ENCODE measurements at regions not wholly inside any gene's neighbourhood (a gene's known extent, or its start where the extent isn't known, plus 50 kb on each side); places are given as distances from the start of the nearest gene placed in this dataset.

- no peak overlapping the region for H3K4me3 ChIP-seq (ENCODE audit: low read length in 3 of 3)
- no peaks in the 10 kb centered on the region for H3K9me3 ChIP-seq (ENCODE audit: control insufficient read depth in 3 of 3, low read length in 3 of 3)
- no peak overlapping the region for H3K27ac ChIP-seq (ENCODE audit: low read depth, low read length)
- H3K4me1 ChIP-seq (ENCODE audit: control insufficient read depth in 3 of 3, insufficient read depth in 3 of 3, low read length in 3 of 3) = no peaks in the 10 kb centered on the region
- no peaks in the 10 kb centered on the region for H3K27me3 ChIP-seq (ENCODE audit: control insufficient read depth in 3 of 3, insufficient read depth in 3 of 3, low read length in 3 of 3)
- no peaks in the 10 kb centered on the region for H3K36me3 ChIP-seq (ENCODE audit: control insufficient read depth in 3 of 3, insufficient read depth in 3 of 3, low read length in 3 of 3)
- H3K9ac ChIP-seq (ENCODE audit: low read depth in 1 of 3, low read length in 3 of 3) = no peak overlapping the region
These were observed 328.4 kb upstream of the GNAI1 start for GRCh38 chr7:79806161-79806734.

DNA sequence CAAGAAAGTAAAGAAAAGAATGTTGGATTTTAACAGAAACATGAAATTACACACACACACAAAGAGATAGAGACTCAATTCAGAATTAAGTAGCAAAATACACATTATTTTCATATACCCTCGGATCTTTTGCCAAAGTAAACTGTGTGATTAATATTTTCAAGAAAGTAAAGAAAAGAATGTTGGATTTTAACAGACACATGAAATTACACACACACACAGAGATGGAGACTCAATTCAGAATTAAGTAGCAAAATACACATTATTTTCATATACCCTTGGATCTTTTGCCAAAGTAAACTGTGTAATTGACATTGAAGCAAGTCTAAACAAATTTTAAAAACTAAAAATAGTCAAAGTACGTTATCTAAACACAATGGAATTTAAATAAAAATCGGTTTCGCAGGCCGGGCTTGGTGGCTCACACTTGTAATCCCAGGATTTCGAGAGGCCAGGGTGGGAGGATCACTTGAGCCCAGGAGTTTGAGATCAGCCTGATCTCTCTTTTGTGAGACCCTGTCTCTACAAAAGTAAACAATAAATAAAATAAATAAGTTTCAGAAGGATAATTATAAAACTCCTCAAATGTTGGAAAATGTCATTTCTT lies 337.3 kb upstream of the MAGI2 start:
- no peaks in the 10 kb centered on the region for H3K27me3 ChIP-seq (ENCODE audit: control insufficient read depth in 3 of 3, insufficient read depth in 3 of 3, low read length in 3 of 3)
- H3K9me3 ChIP-seq (ENCODE audit: control insufficient read depth in 3 of 3, low read length in 3 of 3) = no peaks in the 10 kb centered on the region
- no peak overlapping the region for H3K27ac ChIP-seq (ENCODE audit: low read depth, low read length)
- no peak overlapping the region for H3K4me3 ChIP-seq (ENCODE audit: low read length in 3 of 3)
- H3K9ac ChIP-seq (ENCODE audit: low read depth in 1 of 3, low read length in 3 of 3) = no peak overlapping the region
- no peaks in the 10 kb centered on the region for H3K36me3 ChIP-seq (ENCODE audit: control insufficient read depth in 3 of 3, insufficient read depth in 3 of 3, low read length in 3 of 3)
- H3K4me1 ChIP-seq (ENCODE audit: control insufficient read depth in 3 of 3, insufficient read depth in 3 of 3, low read length in 3 of 3) = no peaks in the 10 kb centered on the region

DNA sequence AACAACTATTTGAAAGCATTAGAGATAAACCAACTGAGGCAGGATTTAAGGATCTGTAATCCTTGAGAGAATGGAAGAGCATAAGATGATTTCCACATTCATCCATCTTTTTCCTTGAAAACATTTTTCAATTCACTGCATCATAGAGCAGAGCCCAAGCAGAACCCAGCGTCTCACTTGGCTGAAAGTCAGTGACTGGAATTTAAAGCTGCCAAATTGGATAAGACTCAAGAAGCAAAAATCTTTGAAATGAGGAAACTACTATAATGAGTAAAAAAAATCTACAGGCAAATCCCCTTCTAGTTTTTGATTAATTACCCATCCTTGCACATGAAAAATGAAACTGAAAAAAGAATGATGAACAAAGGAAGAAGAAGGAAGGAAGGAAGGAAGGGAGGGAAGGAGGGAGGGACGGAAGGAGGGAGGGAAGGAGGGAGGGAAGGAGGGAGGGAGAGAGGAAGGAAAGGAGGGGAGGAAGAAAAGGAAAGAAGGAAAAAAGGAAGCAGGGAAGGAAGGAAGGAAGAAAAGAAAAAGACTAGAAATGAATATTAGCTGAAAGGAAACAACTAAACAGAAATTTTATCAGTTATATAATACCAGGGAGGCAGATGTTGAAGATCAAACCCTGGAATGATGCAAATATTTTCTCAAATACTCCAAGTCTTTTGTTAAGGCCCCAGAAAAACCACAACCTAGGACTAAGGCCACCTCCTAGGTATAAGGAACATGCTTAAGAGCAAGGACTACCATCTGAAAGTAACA lies 336.3 kb upstream of the MAGI2 start:
- H3K9me3 ChIP-seq (ENCODE audit: control insufficient read depth in 3 of 3, low read length in 3 of 3) = no peaks in the 10 kb centered on the region
- H3K27me3 ChIP-seq (ENCODE audit: control insufficient read depth in 3 of 3, insufficient read depth in 3 of 3, low read length in 3 of 3) = no peaks in the 10 kb centered on the region
- H3K36me3 ChIP-seq (ENCODE audit: control insufficient read depth in 3 of 3, insufficient read depth in 3 of 3, low read length in 3 of 3) = no peaks in the 10 kb centered on the region
- H3K4me3 ChIP-seq (ENCODE audit: low read length in 3 of 3) = no peak overlapping the region
- no peak overlapping the region for H3K9ac ChIP-seq (ENCODE audit: low read depth in 1 of 3, low read length in 3 of 3)
- H3K4me1 ChIP-seq (ENCODE audit: control insufficient read depth in 3 of 3, insufficient read depth in 3 of 3, low read length in 3 of 3) = no peaks in the 10 kb centered on the region
- no peak overlapping the region for H3K27ac ChIP-seq (ENCODE audit: low read depth, low read length)

DNA sequence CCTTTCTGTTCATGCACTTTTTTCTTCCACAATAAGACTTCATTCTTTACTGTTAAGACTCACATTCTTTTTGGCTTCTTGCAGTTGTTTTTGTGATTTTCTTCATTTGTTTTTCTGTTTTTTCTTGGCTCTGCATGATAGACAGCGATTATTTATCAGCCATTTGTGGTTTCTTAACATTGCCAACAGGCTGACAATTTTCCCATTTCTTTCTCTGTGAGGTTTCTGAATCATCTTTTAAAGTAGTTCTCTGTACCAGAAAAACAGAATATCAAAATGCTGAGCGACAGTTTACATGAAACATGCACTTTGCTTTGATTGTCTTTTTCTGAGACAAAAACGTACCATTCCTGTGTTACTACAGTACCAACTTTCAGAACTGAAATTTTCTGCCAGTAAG lies 334.2 kb upstream of the MAGI2 start:
- Histone ChIP-seq H3K4me1 (ENCODE audit: control insufficient read depth in 3 of 3, insufficient read depth in 3 of 3, low read length in 3 of 3) (no peaks in the 10 kb centered on the region), H3K9me3 (ENCODE audit: control insufficient read depth in 3 of 3, low read length in 3 of 3) (peaks cover 0 to 2% (median 0%) of the 10 kb centered on the region in 3 donors), H3K9ac (ENCODE audit: low read depth in 1 of 3, low read length in 3 of 3) (no peak overlapping the region)

GRCh38 chr7:79787096-79787495 lies 333.6 kb upstream of the MAGI2 start:
- Histone ChIP-seq H3K9ac (ENCODE audit: low read depth in 1 of 3, low read length in 3 of 3) (no peak overlapping the region), H3K27me3 (ENCODE audit: control insufficient read depth in 3 of 3, insufficient read depth in 3 of 3, low read length in 3 of 3) (no peaks in the 10 kb centered on the region), H3K9me3 (ENCODE audit: control insufficient read depth in 3 of 3, low read length in 3 of 3) (peaks cover 0 to 2% (median 0%) of the 10 kb centered on the region in 3 donors)

More for the DNA sequence above, 334.2 kb upstream of the MAGI2 start:
- H3K27me3 ChIP-seq (ENCODE audit: control insufficient read depth in 3 of 3, insufficient read depth in 3 of 3, low read length in 3 of 3) = no peaks in the 10 kb centered on the region
- no peak overlapping the region for H3K4me3 ChIP-seq (ENCODE audit: low read length in 3 of 3)
- no peak overlapping the region for H3K27ac ChIP-seq (ENCODE audit: low read depth, low read length)
- H3K36me3 ChIP-seq (ENCODE audit: control insufficient read depth in 3 of 3, insufficient read depth in 3 of 3, low read length in 3 of 3) = no peaks in the 10 kb centered on the region

DNA sequence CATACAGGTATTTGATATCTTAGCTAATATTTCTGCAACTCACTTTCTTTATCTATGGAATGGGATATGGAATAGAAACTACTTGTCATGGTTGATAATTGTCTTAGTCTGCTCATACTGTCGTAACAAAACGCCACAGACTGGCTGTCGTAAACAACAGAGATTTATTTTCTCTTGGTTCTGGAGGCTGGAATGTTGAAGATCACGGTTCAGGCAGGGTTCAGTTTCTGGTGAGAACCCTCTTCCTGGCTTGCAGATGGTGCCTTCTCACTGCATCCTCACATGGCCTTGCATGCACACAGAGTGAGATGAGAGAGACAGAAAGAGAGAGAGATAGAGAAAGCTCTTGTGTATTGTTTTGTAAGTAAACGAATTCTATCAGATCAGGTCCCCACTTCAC lies 332.7 kb upstream of the MAGI2 start:
- Histone ChIP-seq H3K4me3 (ENCODE audit: low read length in 3 of 3) (no peak overlapping the region), H3K4me1 (ENCODE audit: control insufficient read depth in 3 of 3, insufficient read depth in 3 of 3, low read length in 3 of 3) (no peaks in the 10 kb centered on the region), H3K27ac (ENCODE audit: low read depth, low read length) (no peak overlapping the region), H3K36me3 (ENCODE audit: control insufficient read depth in 3 of 3, insufficient read depth in 3 of 3, low read length in 3 of 3) (no peaks in the 10 kb centered on the region), H3K9ac (ENCODE audit: low read depth in 1 of 3, low read length in 3 of 3) (no peak overlapping the region), H3K27me3 (ENCODE audit: control insufficient read depth in 3 of 3, insufficient read depth in 3 of 3, low read length in 3 of 3) (no peaks in the 10 kb centered on the region), H3K9me3 (ENCODE audit: control insufficient read depth in 3 of 3, low read length in 3 of 3) (peaks cover 0 to 2% (median 0%) of the 10 kb centered on the region in 3 donors)

More at GRCh38 chr7:79787096-79787495, 333.6 kb upstream of the MAGI2 start:
- H3K36me3 ChIP-seq (ENCODE audit: control insufficient read depth in 3 of 3, insufficient read depth in 3 of 3, low read length in 3 of 3) = no peaks in the 10 kb centered on the region
- no peak overlapping the region for H3K4me3 ChIP-seq (ENCODE audit: low read length in 3 of 3)
- no peaks in the 10 kb centered on the region for H3K4me1 ChIP-seq (ENCODE audit: control insufficient read depth in 3 of 3, insufficient read depth in 3 of 3, low read length in 3 of 3)
- no peak overlapping the region for H3K27ac ChIP-seq (ENCODE audit: low read depth, low read length)

DNA sequence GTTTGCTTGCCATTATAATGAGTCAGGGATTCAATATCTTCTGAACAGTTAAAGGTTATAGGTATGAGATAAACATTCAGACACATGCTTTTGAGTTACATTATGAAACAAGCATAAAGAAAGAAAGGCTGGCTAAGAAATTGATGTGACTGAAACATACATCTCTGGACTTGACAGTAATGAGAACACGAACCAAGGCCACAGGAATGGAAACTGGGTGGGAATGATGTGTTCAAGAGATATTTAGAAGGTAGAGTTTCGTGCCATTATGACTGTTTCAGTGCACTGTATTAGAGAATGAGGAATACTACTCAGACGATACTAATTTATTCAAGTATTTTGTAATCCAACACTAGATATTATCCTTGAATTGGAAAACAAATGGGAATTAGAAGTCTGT lies 332.1 kb upstream of the MAGI2 start:
- Histone ChIP-seq H3K9ac (ENCODE audit: low read depth in 1 of 3, low read length in 3 of 3) (no peak overlapping the region), H3K27ac (ENCODE audit: low read depth, low read length) (no peak overlapping the region), H3K27me3 (ENCODE audit: control insufficient read depth in 3 of 3, insufficient read depth in 3 of 3, low read length in 3 of 3) (no peaks in the 10 kb centered on the region), H3K36me3 (ENCODE audit: control insufficient read depth in 3 of 3, insufficient read depth in 3 of 3, low read length in 3 of 3) (no peaks in the 10 kb centered on the region), H3K4me3 (ENCODE audit: low read length in 3 of 3) (no peak overlapping the region), H3K4me1 (ENCODE audit: control insufficient read depth in 3 of 3, insufficient read depth in 3 of 3, low read length in 3 of 3) (no peaks in the 10 kb centered on the region), H3K9me3 (ENCODE audit: control insufficient read depth in 3 of 3, low read length in 3 of 3) (peaks cover 0 to 2% (median 0%) of the 10 kb centered on the region in 3 donors)

- no peak overlapping the region for H3K4me3 ChIP-seq (ENCODE audit: low read length in 3 of 3)
These were observed 329.4 kb upstream of the MAGI2 start for GRCh38 chr7:79782906-79783305.

DNA sequence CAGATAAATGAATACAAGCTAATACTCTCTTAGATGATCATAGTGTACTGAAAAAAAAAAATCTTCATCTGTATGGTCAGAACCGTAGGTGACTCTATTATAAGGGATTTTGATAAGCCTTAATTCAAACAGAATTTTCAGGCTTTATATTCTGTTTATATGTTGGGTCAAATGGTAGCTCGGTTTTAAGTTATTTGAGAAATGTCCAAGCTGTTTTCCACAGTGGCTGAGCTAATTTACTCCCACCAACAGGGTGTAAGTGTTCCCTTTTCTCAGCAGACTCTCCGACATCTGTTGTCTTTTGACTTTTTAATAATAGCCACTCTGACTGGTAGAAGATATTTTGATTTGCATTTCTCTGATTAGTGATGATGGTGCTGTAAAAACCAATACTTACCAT lies 328.8 kb upstream of the MAGI2 start:
- Histone ChIP-seq H3K9me3 (ENCODE audit: control insufficient read depth in 3 of 3, low read length in 3 of 3) (peaks cover 0 to 2% (median 0%) of the 10 kb centered on the region in 3 donors), H3K27ac (ENCODE audit: low read depth, low read length) (no peak overlapping the region), H3K9ac (ENCODE audit: low read depth in 1 of 3, low read length in 3 of 3) (no peak overlapping the region), H3K4me3 (ENCODE audit: low read length in 3 of 3) (no peak overlapping the region), H3K36me3 (ENCODE audit: control insufficient read depth in 3 of 3, insufficient read depth in 3 of 3, low read length in 3 of 3) (no peaks in the 10 kb centered on the region), H3K27me3 (ENCODE audit: control insufficient read depth in 3 of 3, insufficient read depth in 3 of 3, low read length in 3 of 3) (no peaks in the 10 kb centered on the region), H3K4me1 (ENCODE audit: control insufficient read depth in 3 of 3, insufficient read depth in 3 of 3, low read length in 3 of 3) (no peaks in the 10 kb centered on the region)

More at GRCh38 chr7:79782906-79783305, 329.4 kb upstream of the MAGI2 start:
- peaks cover 0 to 2% (median 0%) of the 10 kb centered on the region in 3 donors for H3K9me3 ChIP-seq (ENCODE audit: control insufficient read depth in 3 of 3, low read length in 3 of 3)
- H3K9ac ChIP-seq (ENCODE audit: low read depth in 1 of 3, low read length in 3 of 3) = no peak overlapping the region
- H3K4me1 ChIP-seq (ENCODE audit: control insufficient read depth in 3 of 3, insufficient read depth in 3 of 3, low read length in 3 of 3) = no peaks in the 10 kb centered on the region
- no peaks in the 10 kb centered on the region for H3K27me3 ChIP-seq (ENCODE audit: control insufficient read depth in 3 of 3, insufficient read depth in 3 of 3, low read length in 3 of 3)
- H3K27ac ChIP-seq (ENCODE audit: low read depth, low read length) = no peak overlapping the region
- no peaks in the 10 kb centered on the region for H3K36me3 ChIP-seq (ENCODE audit: control insufficient read depth in 3 of 3, insufficient read depth in 3 of 3, low read length in 3 of 3)

DNA sequence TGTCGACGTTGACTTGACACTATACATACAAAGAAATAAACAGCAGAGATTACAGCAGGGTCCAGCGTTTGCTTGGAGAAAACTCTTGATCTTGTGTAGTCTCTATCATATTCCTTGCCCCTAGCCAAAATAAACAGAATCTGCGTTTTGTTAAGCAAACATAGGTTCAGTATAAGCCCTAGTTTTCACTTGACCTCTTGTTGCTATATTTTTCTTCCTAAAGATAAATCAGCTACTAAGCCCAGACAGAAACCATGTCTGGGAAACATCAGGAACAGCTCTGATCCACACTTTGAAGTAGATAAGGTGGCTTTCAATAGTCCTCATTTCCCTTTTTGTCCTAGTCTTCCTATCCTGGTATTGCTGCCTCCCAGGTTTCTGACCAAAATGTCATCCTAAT lies 328.2 kb upstream of the MAGI2 start:
- Histone ChIP-seq H3K9me3 (ENCODE audit: control insufficient read depth in 3 of 3, low read length in 3 of 3) (peaks cover 0 to 2% (median 0%) of the 10 kb centered on the region in 3 donors), H3K4me3 (ENCODE audit: low read length in 3 of 3) (no peak overlapping the region), H3K27me3 (ENCODE audit: control insufficient read depth in 3 of 3, insufficient read depth in 3 of 3, low read length in 3 of 3) (no peaks in the 10 kb centered on the region), H3K27ac (ENCODE audit: low read depth, low read length) (no peak overlapping the region), H3K36me3 (ENCODE audit: control insufficient read depth in 3 of 3, insufficient read depth in 3 of 3, low read length in 3 of 3) (no peaks in the 10 kb centered on the region), H3K4me1 (ENCODE audit: control insufficient read depth in 3 of 3, insufficient read depth in 3 of 3, low read length in 3 of 3) (no peaks in the 10 kb centered on the region), H3K9ac (ENCODE audit: low read depth in 1 of 3, low read length in 3 of 3) (no peak overlapping the region)

Data from skeletal muscle tissue (tissue), 3 donors.